ENCODE measurements at regions not wholly inside any gene's neighbourhood (a gene's known extent, or its start where the extent isn't known, plus 50 kb on each side); places are given as distances from the start of the nearest gene placed in this dataset.
"Not testable (repeated sequence)": the region's sequence is repeated elsewhere in the genome, so short reads cannot be mapped to it uniquely, and the experiment has no call there.

- FAIRE-seq; H2AFZ ChIP-seq (ENCODE audit: low read depth, low read length); H3K79me2 ChIP-seq (ENCODE audit: control insufficient read depth, insufficient read depth, low read length); H3K4me1 ChIP-seq (ENCODE audit: control insufficient read depth, extremely low read depth, insufficient read depth, low read length); H3K4me2 ChIP-seq (ENCODE audit: insufficient read depth, low read length); intact Hi-C loops (cut with micrococcal nuclease); POLR2A ChIA-PET; H3K9ac ChIP-seq (replicated peaks; ENCODE audit: extremely low read depth, insufficient read depth, low read length); CTCF ChIA-PET; H3K9me1 ChIP-seq (replicated peaks; ENCODE audit: control insufficient read depth, extremely low read depth, insufficient read depth, low read length); H3K9me3 ChIP-seq (replicated peaks; ENCODE audit: control insufficient read depth, insufficient read depth, low read length); BruUV-seq (replicated peaks); H3K4me3 ChIP-seq (replicated peaks in 1 of 3; ENCODE audit: insufficient read depth in 1 of 3, low read depth in 1 of 3, low read length in 3 of 3); H3K36me3 ChIP-seq (ENCODE audit: control insufficient read depth in 2 of 2, extremely low read depth in 1 of 2, insufficient read depth in 2 of 2, low read length in 2 of 2); dilution Hi-C loops (cut with MboI; ENCODE audit: extremely low pct_ligation_motif_present, low sequenced_read_pairs); H4K20me1 ChIP-seq (replicated peaks; ENCODE audit: control insufficient read depth, extremely low read depth, insufficient read depth, low read length); DNase-seq (ENCODE audit: low read depth, low spot score); H3K27ac ChIP-seq (ENCODE audit: insufficient read depth, low read depth, low read length); H3K27me3 ChIP-seq (ENCODE audit: control insufficient read depth in 2 of 2, insufficient read depth in 2 of 2, low read length in 2 of 2): not testable (repeated sequence)
Measured at GRCh38 chr17:18546514-18547398, 70.2 kb downstream of the LGALS9C start.

GRCh38 chr17:18557086-18557485, 80.5 kb downstream of the LGALS9C start:
- FAIRE-seq; dilution Hi-C loops (cut with MboI; ENCODE audit: extremely low pct_ligation_motif_present, low sequenced_read_pairs); DNase-seq (ENCODE audit: low read depth, low spot score); H3K9ac ChIP-seq (replicated peaks; ENCODE audit: extremely low read depth, insufficient read depth, low read length); CTCF ChIA-PET; H3K79me2 ChIP-seq (ENCODE audit: control insufficient read depth, insufficient read depth, low read length); H3K9me3 ChIP-seq (replicated peaks; ENCODE audit: control insufficient read depth, insufficient read depth, low read length); H3K9me1 ChIP-seq (replicated peaks; ENCODE audit: control insufficient read depth, extremely low read depth, insufficient read depth, low read length); H2AFZ ChIP-seq (ENCODE audit: low read depth, low read length); intact Hi-C loops (cut with micrococcal nuclease); H3K4me3 ChIP-seq (replicated peaks in 1 of 3; ENCODE audit: insufficient read depth in 1 of 3, low read depth in 1 of 3, low read length in 3 of 3); H4K20me1 ChIP-seq (replicated peaks; ENCODE audit: control insufficient read depth, extremely low read depth, insufficient read depth, low read length); BruUV-seq (replicated peaks); H3K4me2 ChIP-seq (ENCODE audit: insufficient read depth, low read length); H3K4me1 ChIP-seq (ENCODE audit: control insufficient read depth, extremely low read depth, insufficient read depth, low read length); H3K27me3 ChIP-seq (ENCODE audit: control insufficient read depth in 2 of 2, insufficient read depth in 2 of 2, low read length in 2 of 2); H3K36me3 ChIP-seq (ENCODE audit: control insufficient read depth in 2 of 2, extremely low read depth in 1 of 2, insufficient read depth in 2 of 2, low read length in 2 of 2); POLR2A ChIA-PET; H3K27ac ChIP-seq (ENCODE audit: insufficient read depth, low read depth, low read length): not testable (repeated sequence)

GRCh38 chr17:18563381-18564098, 80.7 kb downstream of the TBC1D28 start:
- H3K27ac ChIP-seq (ENCODE audit: insufficient read depth, low read depth, low read length); H3K36me3 ChIP-seq (ENCODE audit: control insufficient read depth in 2 of 2, extremely low read depth in 1 of 2, insufficient read depth in 2 of 2, low read length in 2 of 2); dilution Hi-C loops (cut with MboI; ENCODE audit: extremely low pct_ligation_motif_present, low sequenced_read_pairs); H3K9me3 ChIP-seq (replicated peaks; ENCODE audit: control insufficient read depth, insufficient read depth, low read length); H3K4me1 ChIP-seq (ENCODE audit: control insufficient read depth, extremely low read depth, insufficient read depth, low read length); H2AFZ ChIP-seq (ENCODE audit: low read depth, low read length); H3K9me1 ChIP-seq (replicated peaks; ENCODE audit: control insufficient read depth, extremely low read depth, insufficient read depth, low read length); DNase-seq (ENCODE audit: low read depth, low spot score); POLR2A ChIA-PET; FAIRE-seq; H4K20me1 ChIP-seq (replicated peaks; ENCODE audit: control insufficient read depth, extremely low read depth, insufficient read depth, low read length); intact Hi-C loops (cut with micrococcal nuclease); CTCF ChIA-PET; H3K27me3 ChIP-seq (ENCODE audit: control insufficient read depth in 2 of 2, insufficient read depth in 2 of 2, low read length in 2 of 2); BruUV-seq (replicated peaks); H3K9ac ChIP-seq (replicated peaks; ENCODE audit: extremely low read depth, insufficient read depth, low read length); H3K79me2 ChIP-seq (ENCODE audit: control insufficient read depth, insufficient read depth, low read length); H3K4me2 ChIP-seq (ENCODE audit: insufficient read depth, low read length); H3K4me3 ChIP-seq (replicated peaks in 1 of 3; ENCODE audit: insufficient read depth in 1 of 3, low read depth in 1 of 3, low read length in 3 of 3): not testable (repeated sequence)

Data from endothelial cell of umbilical vein (primary cell).